Mesenchymal stem cell (in vitro differentiated cells and primary cell): ENCODE measurements at regions not wholly inside any gene's neighbourhood (a gene's known extent, or its start where the extent isn't known, plus 50 kb on each side); places are given as distances from the start of the nearest gene placed in this dataset.

Source experiments
- DNase-seq: peaks from one replicate; pipeline ENCODE4 v3.0.0-alpha.2; 2013
- H2AFZ ChIP-seq: one replicate; pipeline ENCODE4 v1.6.1; 2013; ENCODE audit warnings: low read depth, mild to moderate bottlenecking, control low read depth, inconsistent platforms, low read length, moderate library complexity
- H2AK5ac ChIP-seq: 2 replicates; pipeline ENCODE4 v1.6.1; 2013; ENCODE audit warnings: low read length, moderate library complexity, mild to moderate bottlenecking, inconsistent platforms; ENCODE audit not compliant: severe bottlenecking
- H2BK120ac ChIP-seq: one replicate; pipeline ENCODE4 v1.6.1; 2013; ENCODE audit warnings: low read depth, mild to moderate bottlenecking, inconsistent platforms, low read length, moderate library complexity
- H2BK12ac ChIP-seq, 2 experiments: one replicate each; pipeline ENCODE4 v1.6.1; 2013; ENCODE audit warnings: inconsistent platforms in 2 of 2, low read length in 2 of 2, mild to moderate bottlenecking in 2 of 2, moderate library complexity in 2 of 2, control low read depth in 1 of 2
- H2BK15ac ChIP-seq: one replicate; pipeline ENCODE4 v1.6.1; 2013; ENCODE audit warnings: mild to moderate bottlenecking, low read depth, inconsistent platforms; ENCODE audit not compliant: poor library complexity, severe bottlenecking
- H2BK5ac ChIP-seq: 2 replicates; pipeline ENCODE4 v1.6.1; 2013; ENCODE audit warnings: low read depth, mild to moderate bottlenecking, low read length, control low read depth, inconsistent platforms; ENCODE audit not compliant: poor library complexity, severe bottlenecking
- H3K14ac ChIP-seq, 2 experiments: one replicate each; pipeline ENCODE4 v1.6.1; 2013; ENCODE audit warnings: inconsistent platforms in 2 of 2, low read length in 2 of 2, control low read depth in 1 of 2, mild to moderate bottlenecking in 1 of 2, moderate library complexity in 1 of 2
- H3K18ac ChIP-seq, 2 experiments: one replicate each; pipeline ENCODE4 v1.6.1; 2013; ENCODE audit warnings: inconsistent platforms in 2 of 2, low read length in 2 of 2, control low read depth in 1 of 2, low read depth in 1 of 2, mild to moderate bottlenecking in 1 of 2
- H3K23ac ChIP-seq, 2 experiments: one replicate each; pipeline ENCODE4 v1.6.1; 2013; ENCODE audit warnings: inconsistent platforms in 2 of 2, low read length in 2 of 2, mild to moderate bottlenecking in 2 of 2, moderate library complexity in 2 of 2, control low read depth in 1 of 2
- H3K27ac ChIP-seq: 2 replicates; pipeline ENCODE4 v1.5.1; 2013; ENCODE audit warnings: mild to moderate bottlenecking, moderate library complexity, low read length, control low read depth, inconsistent platforms; ENCODE audit not compliant: poor library complexity, severe bottlenecking
- H3K27me3 ChIP-seq, 2 experiments: 2 replicates each; pipeline versions ENCODE4 v1.6.1 to v1.7.0; 2013; ENCODE audit warnings: low read length in 2 of 2, mild to moderate bottlenecking in 2 of 2, moderate library complexity in 2 of 2, control low read depth in 1 of 2, inconsistent platforms in 1 of 2; ENCODE audit not compliant: control insufficient read depth in 1 of 2, insufficient read depth in 1 of 2
- H3K36me3 ChIP-seq, 2 experiments: 2 replicates each; pipeline versions ENCODE4 v1.6.1 to v1.7.0; 2013; ENCODE audit warnings: low read length in 2 of 2, control low read depth in 1 of 2, inconsistent platforms in 1 of 2, low read depth in 1 of 2, mild to moderate bottlenecking in 1 of 2; ENCODE audit not compliant: insufficient read depth in 2 of 2, control insufficient read depth in 1 of 2
- H3K4ac ChIP-seq, 2 experiments: one replicate each; pipeline ENCODE4 v1.6.1; 2013; ENCODE audit warnings: inconsistent platforms in 2 of 2, low read length in 2 of 2, mild to moderate bottlenecking in 2 of 2, moderate library complexity in 2 of 2, control low read depth in 1 of 2, low read depth in 1 of 2
- H3K4me1 ChIP-seq: 2 replicates; pipeline ENCODE4 v1.6.1; 2013; ENCODE audit warnings: low read depth, low read length, control low read depth; ENCODE audit not compliant: control insufficient read depth, insufficient read depth
- H3K4me2 ChIP-seq: 2 replicates; pipeline ENCODE4 v1.6.1; 2013; ENCODE audit warnings: low read length, mild to moderate bottlenecking, inconsistent platforms; ENCODE audit not compliant: poor library complexity, severe bottlenecking
- H3K4me3 ChIP-seq, 2 experiments: 2 replicates each; pipeline versions ENCODE4 v1.5.1 to v1.7.0; 2013; ENCODE audit warnings: low read length in 2 of 2, mild to moderate bottlenecking in 2 of 2, control low read depth in 1 of 2, low read depth in 1 of 2; ENCODE audit not compliant: insufficient read depth in 1 of 2
- H3K79me1 ChIP-seq: replicated peaks from 2 replicates; pipeline ENCODE4 v1.6.1; 2013; ENCODE audit warnings: mild to moderate bottlenecking, control low read depth, low read length, inconsistent platforms; ENCODE audit not compliant: poor library complexity, severe bottlenecking
- H3K9ac ChIP-seq: 2 replicates; pipeline ENCODE4 v1.7.0; 2013; ENCODE audit warnings: mild to moderate bottlenecking, low read length, moderate library complexity
- H3K9me3 ChIP-seq: 2 replicates; pipeline ENCODE4 v1.7.0; 2013; ENCODE audit warnings: mild to moderate bottlenecking, low read length; ENCODE audit not compliant: control insufficient read depth
- H4K8ac ChIP-seq: one replicate; pipeline ENCODE4 v1.6.1; 2013; ENCODE audit warnings: inconsistent platforms, mild to moderate bottlenecking, low read length, moderate library complexity
- H4K91ac ChIP-seq: one replicate; pipeline ENCODE4 v1.6.1; 2013; ENCODE audit warnings: mild to moderate bottlenecking, low read length, inconsistent platforms
- WGBS: methylation state at CpG from one replicate; pipeline ENCODE4 v1.1.7; 2013; ENCODE audit warnings: mixed read lengths; 5-methylcytosine and 5-hydroxymethylcytosine counted together

DNA sequence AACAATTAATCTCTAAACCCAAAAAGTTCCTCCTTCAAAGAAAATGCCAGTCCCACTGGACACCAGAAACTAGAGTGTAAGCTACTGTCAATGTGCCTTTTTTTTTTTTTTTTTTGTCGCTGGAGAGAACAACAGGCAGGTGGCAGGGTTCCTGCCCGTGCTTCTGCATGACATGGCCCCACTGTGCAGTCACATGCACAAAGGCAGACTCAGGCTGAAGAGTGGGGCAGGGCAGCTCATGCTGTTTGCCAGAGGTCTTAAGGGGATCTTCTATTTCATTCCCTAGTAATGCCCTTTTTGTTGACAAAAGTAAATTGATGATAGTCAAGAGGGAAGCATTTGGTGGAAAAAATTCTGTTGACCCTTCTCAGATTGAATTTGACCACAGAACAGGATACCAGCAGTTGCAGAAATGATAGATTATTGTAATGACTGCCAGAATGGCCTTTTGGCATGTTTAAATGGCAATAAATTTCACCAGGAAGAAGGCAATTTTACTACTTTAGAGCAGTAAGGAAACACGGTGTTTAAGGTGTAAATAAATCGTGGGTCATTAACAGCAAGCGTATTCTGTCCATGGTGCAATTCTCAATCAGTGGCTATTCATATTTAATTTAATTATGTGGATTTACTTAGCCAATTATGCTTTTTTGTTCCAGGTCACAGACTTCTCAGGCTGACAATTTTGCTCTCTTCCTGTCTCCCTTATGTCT lies 80.9 kb downstream of the NKX6-1 start:
- no peak overlapping the region for H3K4ac ChIP-seq
- H3K9ac ChIP-seq = no peak overlapping the region
- no peak overlapping the region for H2BK120ac ChIP-seq
- no peaks in the 10 kb centered on the region for H3K79me1 ChIP-seq
- no peak overlapping the region for H2BK12ac ChIP-seq
- no peak overlapping the region for H3K4me3 ChIP-seq
- H2AK5ac ChIP-seq = no peak overlapping the region
- H3K23ac ChIP-seq = no peak overlapping the region
- no peak overlapping the region for H3K14ac ChIP-seq
- no peak overlapping the region for H4K91ac ChIP-seq
- no peak overlapping the region for H2BK15ac ChIP-seq
- H3K4me1 ChIP-seq = no peaks in the 10 kb centered on the region
- no peak overlapping the region for H2AFZ ChIP-seq
- no peak overlapping the region for H3K27ac ChIP-seq
- DNase-seq = no peak
- no peaks in the 10 kb centered on the region for H3K36me3 ChIP-seq
- no peak overlapping the region for H2BK5ac ChIP-seq
- no peak overlapping the region for H3K4me2 ChIP-seq
- no peak overlapping the region for H4K8ac ChIP-seq
- WGBS = 46% methylated on average over 3 of the region's 5 CpGs
- no peak overlapping the region for H3K18ac ChIP-seq
- peaks cover 0 to 20% of the 10 kb centered on the region in 2 experiments for H3K27me3 ChIP-seq
- H3K9me3 ChIP-seq = no peaks in the 10 kb centered on the region

DNA sequence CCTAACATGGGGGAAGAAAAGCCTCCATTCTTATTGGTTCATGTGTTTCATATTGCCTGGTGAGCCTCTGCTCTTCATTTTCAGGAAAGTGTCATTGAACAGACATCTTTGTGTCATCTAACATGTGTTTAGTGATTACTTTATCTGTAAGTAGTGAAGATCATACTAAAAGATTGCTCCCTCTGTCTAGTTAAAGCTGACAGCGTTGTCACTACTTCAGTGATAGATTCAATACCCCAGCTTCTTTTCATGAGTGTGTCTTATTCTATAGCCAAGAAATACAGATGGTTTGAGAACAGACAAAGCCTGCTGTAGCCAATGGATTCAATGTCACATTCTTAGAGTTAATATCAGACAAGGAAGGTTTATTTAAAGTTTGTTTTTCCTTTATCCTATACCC lies 85.1 kb downstream of the NKX6-1 start:
- Histone ChIP-seq H3K27ac (no peak overlapping the region), H3K4me3 (no peak overlapping the region), H3K23ac (no peak overlapping the region), H3K27me3 (peaks cover 0 to 11% of the 10 kb centered on the region in 2 experiments), H3K14ac (no peak overlapping the region), H3K4me2 (no peak overlapping the region), H4K8ac (no peak overlapping the region), H2AFZ (no peak overlapping the region), H2BK12ac (no peak overlapping the region), H3K9me3 (no peaks in the 10 kb centered on the region), H3K4me1 (no peaks in the 10 kb centered on the region), H2BK120ac (no peak overlapping the region), H3K18ac (no peak overlapping the region), H3K79me1 (no peaks in the 10 kb centered on the region), H3K9ac (no peak overlapping the region), H4K91ac (no peak overlapping the region), H3K36me3 (no peaks in the 10 kb centered on the region), H2BK15ac (no peak overlapping the region), H2AK5ac (no peak overlapping the region), H3K4ac (no peak overlapping the region), H2BK5ac (no peak overlapping the region)
- DNase-seq = no peak
- WGBS = no CpG with 5 or more reads among the region's 1 CpG

GRCh38 chr4:84413480-84413879 lies 85.6 kb downstream of the NKX6-1 start:
- Histone ChIP-seq H3K4me1 (no peaks in the 10 kb centered on the region), H2BK15ac (no peak overlapping the region), H3K18ac (no peak overlapping the region), H3K27me3 (peaks cover 0 to 6% of the 10 kb centered on the region in 2 experiments), H3K14ac (no peak overlapping the region), H2AK5ac (no peak overlapping the region), H3K27ac (no peak overlapping the region), H2BK5ac (no peak overlapping the region), H2AFZ (no peak overlapping the region), H4K8ac (no peak overlapping the region), H3K79me1 (no peaks in the 10 kb centered on the region), H3K9me3 (no peaks in the 10 kb centered on the region), H4K91ac (no peak overlapping the region), H3K4ac (no peak overlapping the region), H2BK120ac (no peak overlapping the region), H3K23ac (no peak overlapping the region), H3K4me3 (no peak overlapping the region), H2BK12ac (no peak overlapping the region), H3K4me2 (no peak overlapping the region), H3K9ac (no peak overlapping the region), H3K36me3 (no peaks in the 10 kb centered on the region)
- no peak for DNase-seq

DNA sequence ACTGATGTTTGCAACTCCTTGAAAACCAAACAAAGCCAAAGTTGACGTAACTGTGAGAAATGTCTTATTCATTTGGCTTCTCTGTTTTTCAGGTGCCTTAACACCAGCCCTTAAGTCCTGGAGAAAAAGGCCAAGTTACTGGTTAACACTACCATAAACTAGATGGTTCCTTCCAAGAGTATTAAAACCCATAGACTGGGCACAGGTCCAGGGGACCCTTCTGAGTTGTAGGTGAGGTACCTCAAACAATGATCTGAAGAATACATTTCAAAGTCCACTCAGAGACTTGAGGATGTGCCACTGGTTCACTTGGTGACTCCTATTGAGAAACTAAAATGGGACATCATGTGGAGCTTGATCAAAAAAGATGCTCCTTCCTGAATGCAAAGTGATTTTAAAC lies 87.0 kb downstream of the NKX6-1 start:
- WGBS = 86% methylated on average over 1 of the region's 1 CpG

More for the DNA sequence above, 87.0 kb downstream of the NKX6-1 start:
- Histone ChIP-seq H3K4me2 (no peak overlapping the region), H3K23ac (no peak overlapping the region), H2BK12ac (no peak overlapping the region), H3K27me3 (no peaks in the 10 kb centered on the region), H3K4ac (no peak overlapping the region), H3K79me1 (no peaks in the 10 kb centered on the region), H3K4me1 (no peaks in the 10 kb centered on the region), H3K14ac (no peak overlapping the region), H4K8ac (no peak overlapping the region), H2BK5ac (no peak overlapping the region), H3K9ac (no peak overlapping the region), H3K9me3 (no peaks in the 10 kb centered on the region), H3K18ac (no peak overlapping the region), H2BK120ac (no peak overlapping the region), H4K91ac (no peak overlapping the region), H2AK5ac (no peak overlapping the region), H2BK15ac (no peak overlapping the region), H3K36me3 (no peaks in the 10 kb centered on the region), H2AFZ (no peak overlapping the region), H3K27ac (no peak overlapping the region), H3K4me3 (no peak overlapping the region)
- no peak for DNase-seq
